Epithelial cell of prostate (primary cell): ENCODE measurements at regions not wholly inside any gene's neighbourhood (a gene's known extent, or its start where the extent isn't known, plus 50 kb on each side); places are given as distances from the start of the nearest gene placed in this dataset.
A peak's percentile ranks its signal among the peaks of the same experiment; 100 is the strongest.

Experiments used
- DNase-seq: peaks from one replicate; pipeline ENCODE4 v3.0.0-alpha.2; 2011; ENCODE audit warnings: low read depth, low spot score
- H3K27ac ChIP-seq: fragments of 450-650 bp; 2 replicates; pipeline ENCODE4 v1.5.1; 2017; ENCODE audit warnings: mild to moderate bottlenecking

- no peak for DNase-seq
- H3K27ac ChIP-seq: no peak overlapping the region
Observed at GRCh38 chrX:113950081-113950678, 633.7 kb upstream of the HTR2C start.

GRCh38 chrX:113947548-113947947 is 636.3 kb upstream of the HTR2C start:
- no peak for DNase-seq
- H3K27ac ChIP-seq: no peak overlapping the region

GRCh38 chrX:113935518-113935917 is 648.4 kb upstream of the HTR2C start:
- no peak overlapping the region for H3K27ac ChIP-seq
- DNase-seq: no peak

GRCh38 chrX:113933931-113934330 is 650.0 kb upstream of the HTR2C start:
- no peak for DNase-seq
- no peak overlapping the region for H3K27ac ChIP-seq

GRCh38 chrX:113929004-113929403 is 654.9 kb upstream of the HTR2C start:
- H3K27ac ChIP-seq: no peak overlapping the region
- peak; percentile 1 for DNase-seq

GRCh38 chrX:113920661-113921060 is 663.2 kb upstream of the HTR2C start:
- DNase-seq: no peak
- H3K27ac ChIP-seq: no peak overlapping the region

GRCh38 chrX:113919387-113919786 is 664.5 kb upstream of the HTR2C start:
- no peak overlapping the region for H3K27ac ChIP-seq
- no peak for DNase-seq

GRCh38 chrX:113906168-113906567 is 677.7 kb upstream of the HTR2C start:
- H3K27ac ChIP-seq: no peak overlapping the region
- no peak for DNase-seq

- no peak overlapping the region for H3K27ac ChIP-seq
- no peak for DNase-seq
Observed at GRCh38 chrX:113892891-113893290, 691.0 kb upstream of the HTR2C start.

GRCh38 chrX:113892401-113892800 is 691.5 kb upstream of the HTR2C start:
- no peak overlapping the region for H3K27ac ChIP-seq
- DNase-seq: peak; percentile 1

- no peak for DNase-seq
Observed at GRCh38 chrX:113873056-113873455, 710.8 kb upstream of the HTR2C start.

GRCh38 chrX:113868711-113869110 is 715.2 kb upstream of the HTR2C start:
- H3K27ac ChIP-seq: no peak overlapping the region
- DNase-seq: no peak

More at GRCh38 chrX:113873056-113873455, 710.8 kb upstream of the HTR2C start:
- H3K27ac ChIP-seq: no peak overlapping the region

- no peak for DNase-seq
- no peak overlapping the region for H3K27ac ChIP-seq
Observed at GRCh38 chrX:113868177-113868576, 715.7 kb upstream of the HTR2C start.

- H3K27ac ChIP-seq: no peak overlapping the region
- no peak for DNase-seq
Observed at GRCh38 chrX:113849408-113849807, 734.5 kb upstream of the HTR2C start.

GRCh38 chrX:113833096-113834055 is 750.5 kb upstream of the HTR2C start:
- no peak overlapping the region for H3K27ac ChIP-seq
- DNase-seq: no peak

- DNase-seq: no peak
- no peak overlapping the region for H3K27ac ChIP-seq
Observed at GRCh38 chrX:113828470-113828869, 755.4 kb upstream of the HTR2C start.

- no peak overlapping the region for H3K27ac ChIP-seq
- DNase-seq: no peak
Observed at GRCh38 chrX:113818346-113818745, 765.5 kb upstream of the HTR2C start.

GRCh38 chrX:113804819-113805218 is 779.1 kb upstream of the HTR2C start:
- no peak for DNase-seq
- no peak overlapping the region for H3K27ac ChIP-seq

GRCh38 chrX:113804291-113804690 is 779.6 kb upstream of the HTR2C start:
- no peak overlapping the region for H3K27ac ChIP-seq
- no peak for DNase-seq

- H3K27ac ChIP-seq: no peak overlapping the region
- no peak for DNase-seq
Observed at GRCh38 chrX:113802837-113803236, 781.0 kb upstream of the HTR2C start.

- no peak overlapping the region for H3K27ac ChIP-seq
- DNase-seq: no peak
Observed at GRCh38 chrX:113800955-113801354, 782.9 kb upstream of the HTR2C start.

GRCh38 chrX:113793563-113793962 is 790.3 kb upstream of the HTR2C start:
- no peak overlapping the region for H3K27ac ChIP-seq
- DNase-seq: no peak
